Ecto neural progenitor cell (in vitro differentiated cells): ENCODE measurements at regions not wholly inside any gene's neighbourhood (a gene's known extent, or its start where the extent isn't known, plus 50 kb on each side); places are given as distances from the start of the nearest gene placed in this dataset.

Experiments used
- DNase-seq: peaks from one replicate; pipeline ENCODE4 v3.0.0-alpha.2; 2018; ENCODE audit warnings: low spot score

DNA sequence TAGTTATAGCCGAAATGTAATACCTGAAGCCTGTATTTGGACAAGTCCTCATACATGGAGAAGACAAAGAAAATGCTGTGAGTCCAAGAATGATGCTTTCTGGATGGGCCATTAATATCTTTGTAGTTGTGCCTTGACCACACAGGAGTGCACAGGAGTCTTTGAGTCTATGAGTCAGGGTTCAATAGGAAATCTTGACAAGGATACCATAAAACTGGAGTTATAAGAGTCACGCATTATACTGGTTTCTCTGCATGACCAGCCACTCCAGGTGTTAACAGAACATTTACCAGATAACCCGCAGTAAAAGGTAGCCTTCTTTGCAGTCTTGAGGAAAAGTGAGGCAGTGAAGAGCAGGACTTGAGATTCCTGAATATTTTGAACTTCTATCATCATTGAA lies 464.6 kb upstream of the PKN2 start:
- DNase-seq, result no peak

DNA sequence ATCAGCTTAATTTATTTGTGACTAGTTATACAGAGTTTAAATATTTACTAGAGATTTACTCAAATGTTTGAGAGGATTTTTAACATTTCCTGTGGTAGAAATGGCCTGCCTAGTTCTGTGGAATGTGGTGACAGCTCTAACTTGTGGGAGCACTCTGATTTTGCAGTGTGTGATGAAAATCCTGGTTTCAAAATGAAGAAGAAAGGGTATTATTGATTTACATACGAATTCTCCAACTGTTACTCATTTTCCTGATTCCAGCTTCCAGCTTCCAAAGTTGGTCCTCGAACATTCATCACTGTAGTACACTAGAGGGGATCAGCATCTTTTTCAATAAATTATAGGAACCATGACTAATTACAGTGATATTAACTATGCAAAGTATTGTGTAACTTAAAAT lies 462.7 kb upstream of the PKN2 start:
- no peak for DNase-seq

DNA sequence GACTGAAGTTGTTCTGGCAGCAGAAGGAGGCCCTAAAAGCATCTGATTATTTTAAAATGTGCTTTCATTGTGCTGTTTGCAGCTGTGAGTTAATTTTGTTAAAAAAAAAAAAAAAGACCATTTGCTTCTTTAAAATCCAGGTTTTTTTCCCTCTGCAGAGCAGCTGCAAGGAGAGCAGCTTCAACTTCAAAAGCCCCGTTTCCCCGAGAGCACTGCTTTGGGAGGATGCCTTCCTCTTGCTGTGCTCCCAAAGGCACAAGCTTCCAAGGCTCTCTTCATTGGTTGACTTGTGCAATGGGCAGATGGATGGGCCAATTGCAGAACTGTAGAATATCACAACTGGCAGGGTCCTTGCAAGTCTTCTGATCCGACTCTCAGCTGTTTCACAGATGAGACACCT lies 459.2 kb upstream of the PKN2 start:
- DNase-seq, result no peak

DNA sequence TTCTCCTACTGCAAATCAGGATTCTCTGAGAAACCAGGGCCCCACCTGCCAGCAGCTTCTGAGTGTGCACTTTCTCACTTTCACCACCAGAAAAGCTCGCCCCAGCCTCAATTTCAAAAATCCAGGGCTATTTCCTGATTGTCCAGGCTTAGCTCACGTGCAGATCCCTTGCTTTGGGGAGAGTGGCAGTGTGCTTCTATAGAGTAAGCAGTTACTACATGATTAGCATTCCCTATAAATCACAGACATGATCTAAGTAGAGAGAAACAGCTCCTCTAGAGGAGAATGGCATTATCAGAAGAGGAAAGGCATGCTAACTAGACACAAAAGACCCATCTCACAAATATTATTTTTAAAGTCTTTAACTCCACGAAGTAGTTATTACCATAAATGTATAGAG lies 456.0 kb upstream of the PKN2 start:
- no peak for DNase-seq

DNA sequence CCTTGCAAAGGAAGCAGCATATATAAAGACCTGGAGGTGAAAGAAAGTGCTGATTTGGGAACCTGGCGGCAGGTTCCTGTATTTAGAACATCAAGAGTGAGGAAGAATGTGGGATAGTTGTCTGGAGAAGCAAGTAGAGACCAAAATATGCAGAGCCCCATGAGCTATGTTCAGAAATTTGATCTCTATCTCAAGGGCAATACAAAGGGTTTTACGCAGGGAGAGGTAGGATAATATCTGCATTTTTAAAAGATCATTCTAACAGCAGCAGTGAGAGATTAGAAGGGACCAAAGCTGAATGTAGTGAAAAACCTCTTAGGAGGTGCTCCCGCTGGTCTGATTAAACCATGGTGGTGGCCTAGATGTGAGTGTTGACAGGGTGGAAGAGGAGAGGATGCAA lies 453.9 kb upstream of the PKN2 start:
- DNase-seq, result no peak

DNA sequence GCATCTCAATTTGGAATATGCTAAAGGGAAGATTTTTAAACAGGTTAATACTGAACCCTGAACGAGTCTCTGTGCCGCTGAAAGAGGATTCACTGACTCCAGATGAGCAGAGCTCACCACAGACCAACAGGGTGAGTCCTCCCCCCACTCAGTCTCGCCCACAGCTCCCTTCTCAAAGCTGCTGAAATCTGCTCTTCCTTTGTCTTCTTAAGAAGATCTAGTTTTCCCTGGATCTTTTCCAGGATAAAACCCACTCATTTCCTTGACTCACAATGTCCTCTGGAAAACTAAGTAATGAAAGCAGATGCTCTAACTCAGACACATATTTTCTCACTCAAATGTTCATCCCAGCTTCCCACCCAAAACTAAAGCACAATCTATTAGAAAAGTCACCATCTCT lies 447.0 kb upstream of the PKN2 start:
- peak; percentile 46 for DNase-seq

DNA sequence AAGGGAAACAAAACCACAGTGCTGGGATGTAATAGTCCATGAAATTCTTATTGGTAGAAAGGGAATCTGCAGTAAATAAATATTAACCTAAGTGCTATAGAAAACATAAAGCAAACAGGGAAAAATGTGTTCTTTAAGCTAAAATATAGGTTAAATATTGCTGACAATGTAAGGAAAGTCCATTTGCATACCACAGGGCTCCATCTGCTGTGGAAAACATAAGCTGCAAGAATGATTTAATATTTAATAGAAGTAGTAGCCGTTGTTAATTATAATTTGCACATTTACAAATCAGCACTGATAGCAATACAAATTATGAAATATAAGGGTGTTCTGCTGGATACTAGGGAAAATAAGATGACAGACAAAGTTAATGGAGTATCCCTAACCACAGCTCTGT lies 444.9 kb upstream of the PKN2 start:
- DNase-seq, result no peak

DNA sequence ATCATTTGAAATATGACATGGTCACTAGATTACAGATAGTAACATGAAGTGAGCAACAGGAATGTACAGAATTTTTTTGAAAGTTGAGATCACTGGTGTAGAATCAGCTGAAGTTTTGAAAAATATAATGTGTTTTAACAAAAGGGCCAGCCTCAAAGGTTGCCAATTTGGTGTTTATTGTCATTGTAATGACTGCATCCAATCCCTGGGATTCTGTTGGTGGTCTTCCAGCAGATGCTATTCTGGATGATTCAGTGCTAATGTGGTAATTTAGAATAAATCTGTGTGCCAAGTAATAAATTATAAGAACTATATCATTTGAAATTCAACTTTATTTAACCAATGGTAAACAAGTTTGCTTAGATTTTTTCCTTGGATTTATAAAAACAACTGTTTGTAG lies 436.4 kb upstream of the PKN2 start:
- DNase-seq, result no peak

DNA sequence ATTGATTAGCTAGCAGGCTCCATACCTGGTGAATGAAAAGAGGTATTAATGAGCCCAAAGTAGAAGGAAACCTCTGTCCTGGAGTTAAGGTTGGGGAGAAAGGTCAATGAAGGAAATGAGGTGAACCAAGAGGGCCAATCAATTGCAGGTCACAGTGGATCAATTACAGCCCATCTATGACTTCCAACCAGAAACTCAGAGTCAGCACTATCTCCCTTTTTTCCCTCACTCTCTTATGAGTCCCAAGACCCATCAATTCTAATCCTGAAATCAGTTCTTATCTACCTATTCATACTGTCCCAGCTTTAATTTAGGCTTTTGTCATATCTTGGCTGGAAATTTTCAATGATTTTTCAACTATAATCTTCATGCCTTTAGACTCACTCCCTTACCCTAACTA lies 433.2 kb upstream of the PKN2 start:
- no peak for DNase-seq

DNA sequence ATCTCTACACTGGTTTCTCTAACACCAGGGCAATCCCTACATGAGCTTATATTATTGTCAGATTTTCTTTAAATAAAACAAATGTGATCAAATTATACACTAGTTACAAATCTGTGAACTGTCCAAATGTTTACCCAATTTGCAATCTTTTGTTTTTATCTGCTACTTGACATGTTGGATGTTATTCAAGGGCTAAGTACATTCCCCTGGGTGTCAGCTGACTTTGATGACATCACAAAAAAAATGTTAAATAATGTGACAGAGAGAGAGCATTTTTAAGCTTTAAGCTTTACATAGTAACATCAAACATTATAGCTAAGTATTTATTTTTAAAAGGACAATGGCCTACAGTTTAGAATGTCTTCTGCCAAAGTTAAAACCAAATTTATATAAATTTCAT lies 431.3 kb upstream of the PKN2 start:
- DNase-seq, result no peak

DNA sequence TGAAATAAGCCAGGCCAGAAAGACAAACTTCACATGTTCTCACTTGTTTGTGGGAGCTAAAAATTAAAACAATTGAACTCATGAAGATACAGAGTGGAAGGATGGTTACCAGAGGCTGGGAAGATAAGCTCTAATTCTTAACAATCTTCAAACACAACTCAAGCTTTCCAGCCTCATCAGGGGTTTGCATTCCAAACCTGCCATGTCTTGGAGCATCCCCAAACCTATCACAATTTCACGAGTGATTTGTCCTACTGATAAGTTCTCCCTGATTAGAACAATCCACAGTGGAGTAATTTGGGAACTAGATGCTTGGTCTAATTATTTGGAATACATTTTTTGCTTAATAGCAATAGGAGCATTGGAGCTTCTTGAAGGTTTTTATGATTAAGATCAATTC lies 418.5 kb upstream of the PKN2 start:
- no peak for DNase-seq

DNA sequence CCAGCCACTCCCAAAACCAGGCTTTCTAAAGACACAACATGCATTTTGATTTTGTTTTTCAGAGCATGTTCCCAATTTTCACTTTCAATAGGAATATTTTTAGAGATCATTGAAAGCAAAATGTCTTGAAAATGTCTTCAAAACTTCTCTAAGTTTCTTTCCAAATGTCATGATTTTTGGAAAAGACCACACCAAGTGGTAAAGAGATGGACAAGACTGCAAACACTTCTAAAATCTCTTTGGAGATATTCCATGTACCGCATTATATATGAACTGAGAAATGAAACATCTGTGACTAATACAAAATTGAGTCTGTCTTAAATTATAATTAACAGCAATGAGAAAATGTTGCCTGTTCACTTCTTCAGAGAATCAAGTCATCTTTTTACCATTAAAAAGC lies 418.0 kb upstream of the PKN2 start:
- DNase-seq, result no peak

DNA sequence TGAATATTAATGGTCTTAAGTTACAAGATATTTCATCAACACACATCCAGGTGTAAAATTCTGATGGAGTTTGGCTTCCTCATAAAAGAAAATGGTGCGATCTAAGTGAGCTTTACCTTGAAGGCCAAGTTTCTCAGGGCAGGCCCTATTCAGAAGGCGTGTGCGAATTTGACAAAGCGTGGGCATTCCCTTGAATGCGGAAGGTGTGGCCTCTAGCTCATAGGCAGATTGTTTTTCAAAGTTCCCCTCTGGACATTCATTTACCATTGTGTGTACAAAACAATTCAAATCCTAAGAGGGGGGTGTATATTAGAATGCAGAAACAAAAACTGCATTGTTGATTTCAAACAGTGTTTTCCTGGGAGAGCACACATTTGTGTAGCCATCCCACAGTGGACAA lies 411.9 kb upstream of the PKN2 start:
- DNase-seq, result no peak

DNA sequence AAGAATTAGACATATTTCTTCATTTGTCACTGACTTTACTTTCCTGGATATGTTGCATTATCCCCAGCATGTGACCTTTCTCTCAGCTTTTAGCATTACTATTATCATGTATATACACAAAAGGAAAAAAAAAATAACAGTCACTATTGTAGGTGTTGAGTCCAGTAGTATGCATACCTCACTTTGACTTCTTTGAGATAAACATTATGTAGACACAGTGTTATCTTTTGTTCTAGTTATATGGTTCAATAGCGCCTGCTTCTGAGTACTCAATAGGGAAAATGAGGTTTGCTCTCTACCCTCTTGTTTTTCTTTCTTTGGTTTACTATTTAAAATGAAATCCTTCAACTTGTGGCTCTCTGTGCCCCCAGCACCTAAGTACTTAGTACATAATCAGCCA lies 409.6 kb upstream of the PKN2 start:
- DNase-seq, result no peak

DNA sequence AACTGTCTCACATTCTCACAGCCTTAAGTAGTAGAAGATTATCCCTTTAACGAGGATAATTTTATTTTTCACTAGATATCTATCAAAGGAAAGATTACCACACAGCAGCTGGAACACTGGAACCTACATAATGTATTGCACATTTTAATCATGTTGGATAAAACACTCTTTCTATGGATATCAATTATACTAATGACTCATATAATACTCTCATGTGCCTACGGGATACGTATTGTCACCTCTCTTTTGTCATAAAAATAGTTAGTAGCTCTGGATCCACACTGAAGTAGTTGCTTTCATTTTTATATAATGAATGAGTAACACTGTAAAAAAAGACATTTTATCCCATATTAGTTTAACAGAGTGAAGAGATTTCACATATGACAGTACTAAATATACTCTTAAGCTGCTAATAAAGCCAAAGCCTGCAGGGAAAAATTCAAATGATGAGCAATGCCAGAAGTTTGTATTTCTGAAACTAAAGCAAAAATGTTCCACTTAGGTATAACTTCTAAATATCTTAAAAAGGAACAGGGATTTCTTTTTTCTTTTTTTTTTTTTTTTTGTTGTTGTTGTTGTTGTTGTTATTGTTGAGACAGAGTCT lies 408.7 kb upstream of the PKN2 start:
- DNase-seq, result no peak

DNA sequence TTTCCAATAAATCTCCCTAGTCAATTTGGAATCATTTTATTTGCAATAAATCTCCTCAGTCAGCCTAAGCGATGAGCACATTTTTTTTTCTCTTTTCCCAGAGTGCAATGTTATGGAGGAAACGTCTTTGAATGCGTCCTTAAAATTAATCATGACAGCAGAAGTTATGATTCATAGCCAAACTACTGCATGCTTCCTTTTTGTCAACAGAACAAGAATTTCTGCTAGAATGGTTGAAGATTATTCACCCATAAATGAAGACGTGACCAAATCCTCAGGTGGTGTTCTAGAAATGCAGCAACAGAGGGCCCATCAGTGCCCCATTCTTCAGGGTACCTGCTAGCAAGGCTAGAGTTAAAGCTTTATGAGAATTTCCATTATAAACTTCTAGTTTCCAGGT lies 407.9 kb upstream of the PKN2 start:
- no peak for DNase-seq

DNA sequence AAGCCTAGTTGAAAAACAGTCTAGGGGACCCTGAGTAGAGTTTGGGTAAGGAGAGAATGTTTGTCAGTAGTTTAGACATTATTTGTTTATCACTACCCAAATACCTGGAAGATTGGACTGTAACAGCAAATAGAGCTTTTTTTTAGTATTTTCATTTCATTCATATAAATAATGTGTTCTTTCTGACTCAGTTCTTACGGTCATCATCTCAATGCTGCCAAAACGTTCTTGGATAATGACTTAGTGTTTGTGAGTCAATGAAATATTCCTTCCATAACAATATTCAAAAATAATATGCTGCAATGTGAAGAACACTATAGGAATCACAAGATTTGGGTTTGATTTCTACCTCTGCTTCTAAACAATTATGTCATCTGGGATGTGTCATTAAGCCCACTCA lies 400.0 kb upstream of the PKN2 start:
- DNase-seq, result no peak

DNA sequence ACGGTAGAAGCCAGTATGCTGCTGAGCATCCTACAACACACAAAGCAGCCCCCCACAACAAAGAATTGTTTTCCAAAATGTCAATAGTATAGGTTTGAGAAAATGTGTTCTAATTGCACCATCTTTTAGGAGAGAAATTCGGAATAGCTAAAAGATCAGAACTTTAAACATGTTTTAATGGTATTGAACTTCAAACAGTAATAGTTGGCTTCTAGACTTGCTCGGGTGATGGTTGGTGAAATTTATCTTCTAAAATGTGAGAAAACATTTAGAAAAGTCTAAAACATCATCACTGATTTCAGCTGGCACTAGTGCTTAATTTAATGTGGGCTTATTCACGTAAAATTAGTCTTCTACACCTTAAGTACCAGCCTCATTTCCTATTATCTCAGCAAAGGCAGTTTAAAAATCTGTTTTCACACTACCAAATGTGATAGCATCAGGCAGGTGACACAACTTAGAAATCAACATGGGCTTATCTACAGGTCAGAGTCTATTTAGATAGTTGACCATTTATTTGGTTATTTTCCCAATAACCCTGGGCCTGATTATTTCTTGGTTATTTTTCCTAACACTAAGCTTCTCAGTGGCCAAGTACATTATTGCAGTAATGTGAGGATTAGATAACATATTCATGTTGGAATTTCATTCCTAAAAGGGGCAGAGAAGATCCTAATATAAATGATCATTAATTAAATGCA lies 399.3 kb upstream of the PKN2 start:
- no peak for DNase-seq

DNA sequence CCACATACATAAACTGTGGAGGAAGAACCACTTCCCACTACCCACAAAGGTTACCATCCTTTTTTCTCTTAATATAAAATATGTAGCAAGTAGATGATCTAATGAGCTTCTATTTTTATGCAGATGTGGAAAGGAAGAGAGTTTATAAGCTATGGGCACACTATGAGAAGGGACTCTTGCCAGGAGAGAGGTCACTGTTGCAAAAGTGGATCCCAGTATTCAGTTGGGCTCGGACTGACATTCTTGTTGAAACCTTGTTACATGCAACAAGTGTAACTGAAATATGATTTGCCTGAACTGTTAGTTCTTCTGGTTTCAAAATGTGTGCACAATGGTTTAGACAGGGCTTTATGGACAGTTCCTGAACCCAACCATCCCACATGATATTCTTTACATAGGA lies 397.4 kb upstream of the PKN2 start:
- no peak for DNase-seq

DNA sequence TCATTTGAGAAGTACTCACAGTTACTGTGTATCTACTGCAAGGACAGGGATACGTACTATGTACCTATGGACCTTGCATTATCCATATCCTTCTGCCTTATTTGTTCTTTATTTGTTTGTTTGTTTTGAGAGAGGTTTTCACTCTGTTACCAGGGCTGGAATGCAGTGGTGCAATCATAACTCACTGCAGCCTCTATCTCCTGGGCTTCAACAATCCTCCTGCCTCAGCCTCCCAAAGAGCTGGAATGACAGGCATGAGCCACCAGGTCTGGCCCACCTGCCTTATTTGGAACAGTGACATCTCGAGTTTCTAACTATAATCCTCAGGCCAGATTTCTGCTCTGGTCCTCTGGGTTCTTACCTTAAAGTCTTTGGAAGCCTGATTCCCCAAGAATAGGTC lies 395.5 kb upstream of the PKN2 start:
- no peak for DNase-seq

DNA sequence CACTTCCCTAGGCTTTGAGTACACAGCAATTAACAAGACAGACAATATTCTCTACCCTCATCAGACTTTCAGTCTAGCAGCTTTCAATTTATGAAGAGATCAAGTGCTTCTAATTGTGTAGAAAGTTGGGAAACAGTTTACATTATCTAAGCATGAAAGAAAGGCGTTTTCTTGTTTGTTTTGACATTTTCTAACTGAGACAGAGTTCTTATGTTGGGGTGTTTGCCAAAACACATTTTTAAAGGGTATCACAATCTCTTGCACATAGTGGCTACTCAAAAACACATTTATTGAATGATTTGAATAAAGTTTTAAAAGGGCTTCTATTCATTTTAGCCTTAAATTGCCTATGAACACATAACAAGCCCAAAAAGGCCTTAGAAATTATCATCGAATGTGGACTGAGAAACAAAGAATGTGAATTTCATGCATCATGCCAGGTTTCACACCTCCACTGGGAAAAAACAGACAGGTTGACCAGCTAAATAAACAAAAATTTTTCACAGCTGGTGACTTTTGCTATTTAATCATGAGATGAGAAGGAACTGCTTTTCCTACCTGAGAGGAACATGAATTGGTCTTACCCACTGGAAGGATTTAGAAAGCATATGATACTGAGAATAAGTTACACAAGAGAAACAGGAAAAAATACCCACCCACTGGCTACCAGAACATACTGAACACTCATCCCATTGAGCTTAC lies 394.5 kb upstream of the PKN2 start:
- no peak for DNase-seq

DNA sequence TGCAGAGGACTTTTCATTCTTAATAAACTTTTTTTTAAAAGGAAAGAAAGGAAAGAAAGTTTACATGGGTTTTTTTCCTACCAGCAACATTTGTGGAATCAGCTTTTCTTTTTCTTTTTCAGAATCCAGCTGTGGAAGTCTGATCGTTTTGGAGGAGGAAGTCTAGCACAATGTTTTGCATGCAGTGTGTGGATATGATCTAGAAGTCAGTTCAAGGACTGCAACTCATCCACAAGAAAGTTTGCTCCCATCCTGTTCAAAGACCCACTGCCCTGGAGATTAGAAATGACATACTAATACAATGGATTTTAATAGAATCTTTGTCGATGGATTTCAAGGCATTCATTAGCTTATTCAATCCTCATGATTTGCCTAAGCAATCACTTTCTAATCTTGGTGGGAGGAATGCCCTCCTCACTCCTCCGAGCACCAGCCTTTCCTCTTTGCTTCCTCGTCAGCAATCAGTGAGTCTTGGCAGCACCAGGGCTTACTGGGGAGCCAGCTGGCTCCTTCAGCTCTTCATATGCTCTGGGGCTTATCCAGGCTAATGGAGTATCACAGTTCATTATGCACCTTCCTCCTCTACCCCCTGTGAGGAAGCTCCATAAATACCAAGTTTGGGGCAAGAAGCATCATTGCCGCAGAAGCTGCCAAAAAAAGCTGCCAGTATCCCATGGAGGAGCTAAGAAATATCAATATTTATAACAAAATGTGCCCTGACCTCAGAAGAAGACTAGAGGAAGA lies 392.3 kb upstream of the PKN2 start:
- no peak for DNase-seq

DNA sequence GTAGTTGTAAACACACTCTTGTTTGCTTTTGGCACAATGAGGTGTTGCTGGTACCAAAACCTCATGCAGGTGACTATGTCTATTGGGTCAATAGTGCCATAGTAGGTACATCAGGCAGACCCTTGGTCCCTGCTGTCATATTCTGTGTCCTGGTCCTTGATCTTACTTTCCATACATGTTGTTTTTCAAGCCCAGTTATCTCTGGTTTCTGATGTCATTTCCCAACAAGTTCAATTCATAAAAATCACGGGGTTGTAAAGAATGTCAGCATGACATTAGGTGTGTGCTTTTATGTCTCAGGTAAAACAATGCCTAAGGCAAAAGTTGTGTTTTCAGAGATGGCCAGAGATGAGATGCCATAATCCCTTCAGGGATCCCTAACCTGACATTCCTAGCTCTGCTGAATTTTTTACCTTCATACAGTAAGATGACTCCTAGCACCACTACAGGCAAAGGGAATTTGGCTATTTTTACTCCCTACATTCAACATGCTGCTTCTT lies 390.3 kb upstream of the PKN2 start:
- no peak for DNase-seq
